Ovary (tissue), 3 donors: ENCODE measurements at regions not wholly inside any gene's neighbourhood (a gene's known extent, or its start where the extent isn't known, plus 50 kb on each side); places are given as distances from the start of the nearest gene placed in this dataset.

Source experiments
- EP300 ChIP-seq: sonication (generic); formaldehyde crosslinking; IDR thresholded peaks from one replicate; pipeline ENCODE4 v1.6.1; 2017; ENCODE audit warnings: antibody characterized with exemption
- POLR2A ChIP-seq: fragments of 450-650 bp; IDR thresholded peaks from one replicate; pipeline ENCODE4 v1.6.1; 2017; ENCODE audit warnings: antibody characterized with exemption, mild to moderate bottlenecking, moderate library complexity
- TF ChIP-seq, protein P1 (sequence below), 3 donors: fragments of 450-650 bp in 2 of 3; fragments of 200-600 bp in 1 of 3; IDR thresholded peaks; one replicate each; pipeline versions ENCODE4 v1.5.1 to v1.8.0; 2016 to 2022; ENCODE audit warnings: antibody characterized with exemption in 3 of 3, mild to moderate bottlenecking in 1 of 3
- donor health status: DM: no; HTN: no; CAD: no.

DNA sequence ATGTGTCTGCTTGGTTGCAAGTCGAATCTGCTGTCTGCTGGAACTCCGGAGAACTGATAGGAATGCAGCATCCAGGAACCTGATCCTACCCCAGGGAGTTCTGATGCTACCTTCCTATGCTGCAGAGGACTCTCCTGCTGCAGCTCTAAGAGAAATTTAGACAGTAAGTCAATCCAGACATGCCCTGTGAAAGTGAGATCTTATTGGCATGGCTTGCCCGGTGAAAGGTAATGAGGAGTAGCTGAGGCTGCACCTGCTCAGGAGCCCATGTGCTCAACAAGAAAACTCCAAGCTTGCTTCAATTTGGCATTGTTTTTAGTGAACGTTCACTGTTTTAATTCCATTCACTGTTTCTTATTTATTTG is 217.3 kb upstream of the SERP2 start:
- TF ChIP-seq, protein P1, sequence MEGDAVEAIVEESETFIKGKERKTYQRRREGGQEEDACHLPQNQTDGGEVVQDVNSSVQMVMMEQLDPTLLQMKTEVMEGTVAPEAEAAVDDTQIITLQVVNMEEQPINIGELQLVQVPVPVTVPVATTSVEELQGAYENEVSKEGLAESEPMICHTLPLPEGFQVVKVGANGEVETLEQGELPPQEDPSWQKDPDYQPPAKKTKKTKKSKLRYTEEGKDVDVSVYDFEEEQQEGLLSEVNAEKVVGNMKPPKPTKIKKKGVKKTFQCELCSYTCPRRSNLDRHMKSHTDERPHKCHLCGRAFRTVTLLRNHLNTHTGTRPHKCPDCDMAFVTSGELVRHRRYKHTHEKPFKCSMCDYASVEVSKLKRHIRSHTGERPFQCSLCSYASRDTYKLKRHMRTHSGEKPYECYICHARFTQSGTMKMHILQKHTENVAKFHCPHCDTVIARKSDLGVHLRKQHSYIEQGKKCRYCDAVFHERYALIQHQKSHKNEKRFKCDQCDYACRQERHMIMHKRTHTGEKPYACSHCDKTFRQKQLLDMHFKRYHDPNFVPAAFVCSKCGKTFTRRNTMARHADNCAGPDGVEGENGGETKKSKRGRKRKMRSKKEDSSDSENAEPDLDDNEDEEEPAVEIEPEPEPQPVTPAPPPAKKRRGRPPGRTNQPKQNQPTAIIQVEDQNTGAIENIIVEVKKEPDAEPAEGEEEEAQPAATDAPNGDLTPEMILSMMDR (IDR thresholded peaks at IDR 0.05) = no peak
- TF ChIP-seq EP300 (no peak), POLR2A (no peak)
